ENCODE measurements at regions not wholly inside any gene's neighbourhood (a gene's known extent, or its start where the extent isn't known, plus 50 kb on each side); places are given as distances from the start of the nearest gene placed in this dataset.

DNA sequence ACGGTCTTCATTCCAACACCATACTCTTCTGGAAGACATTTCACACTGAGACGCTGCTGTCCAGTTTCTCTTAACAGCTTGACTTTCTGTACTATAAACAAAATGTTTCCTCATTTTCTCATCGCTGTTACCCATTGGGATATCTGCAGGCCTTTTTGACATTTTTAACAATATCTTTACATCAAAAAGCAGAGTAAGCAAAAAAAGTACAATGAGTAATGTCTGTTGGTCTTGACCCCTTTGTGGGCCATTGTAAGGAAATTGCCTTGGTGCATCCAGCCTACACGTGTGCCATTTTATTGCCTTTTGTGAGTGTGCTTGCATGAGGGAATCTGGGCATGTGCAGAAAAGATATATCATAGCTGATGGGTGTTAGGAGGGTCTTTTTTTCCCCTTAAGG, 129.1 kb upstream of the MANEA start:
- no peak overlapping the region for H2AFZ ChIP-seq (ENCODE audit: low read depth, low read length)
- no peak overlapping the region for H3K9ac ChIP-seq (ENCODE audit: low read length)
- no peak overlapping the region for H3K4me3 Mint-ChIP-seq (ENCODE audit: unreplicated experiment)
- no peaks in the 10 kb centered on the region for H3K9me3 Mint-ChIP-seq (ENCODE audit: unreplicated experiment)
- no peak overlapping the region for H3K4me2 ChIP-seq (ENCODE audit: low read length)
- H3K36me3 Mint-ChIP-seq (ENCODE audit: low read depth, unreplicated experiment), result no peaks in the 10 kb centered on the region
- no peaks in the 10 kb centered on the region for H4K20me1 ChIP-seq (ENCODE audit: insufficient read depth, low read length)
- H3K27ac Mint-ChIP-seq (ENCODE audit: unreplicated experiment), result no peak overlapping the region
- no peaks in the 10 kb centered on the region for H3K4me1 ChIP-seq (ENCODE audit: insufficient read depth, low read length)
- H3K4me3 ChIP-seq (ENCODE audit: insufficient read depth, low read depth, low read length), result no peak overlapping the region
- H3K4me1 Mint-ChIP-seq (ENCODE audit: low read depth, unreplicated experiment), result no peaks in the 10 kb centered on the region
- H3K27me3 ChIP-seq (ENCODE audit: insufficient read depth, low read length), result no peaks in the 10 kb centered on the region
- H3K9me3 ChIP-seq (ENCODE audit: insufficient read depth, low read depth, low read length), result no peaks in the 10 kb centered on the region
- no peak for FAIRE-seq
- H3K36me3 ChIP-seq (ENCODE audit: insufficient read depth, low read length), result no peaks in the 10 kb centered on the region
- no peaks in the 10 kb centered on the region for H3K79me2 ChIP-seq (ENCODE audit: insufficient read depth, low read length)
- no peaks in the 10 kb centered on the region for H3K27me3 Mint-ChIP-seq (ENCODE audit: low read depth, unreplicated experiment)
- TF ChIP-seq EZH2 (IDR thresholded peaks at IDR 0.05; ENCODE audit: insufficient read depth, low read length), result no peak
- TF ChIP-seq, protein P1, sequence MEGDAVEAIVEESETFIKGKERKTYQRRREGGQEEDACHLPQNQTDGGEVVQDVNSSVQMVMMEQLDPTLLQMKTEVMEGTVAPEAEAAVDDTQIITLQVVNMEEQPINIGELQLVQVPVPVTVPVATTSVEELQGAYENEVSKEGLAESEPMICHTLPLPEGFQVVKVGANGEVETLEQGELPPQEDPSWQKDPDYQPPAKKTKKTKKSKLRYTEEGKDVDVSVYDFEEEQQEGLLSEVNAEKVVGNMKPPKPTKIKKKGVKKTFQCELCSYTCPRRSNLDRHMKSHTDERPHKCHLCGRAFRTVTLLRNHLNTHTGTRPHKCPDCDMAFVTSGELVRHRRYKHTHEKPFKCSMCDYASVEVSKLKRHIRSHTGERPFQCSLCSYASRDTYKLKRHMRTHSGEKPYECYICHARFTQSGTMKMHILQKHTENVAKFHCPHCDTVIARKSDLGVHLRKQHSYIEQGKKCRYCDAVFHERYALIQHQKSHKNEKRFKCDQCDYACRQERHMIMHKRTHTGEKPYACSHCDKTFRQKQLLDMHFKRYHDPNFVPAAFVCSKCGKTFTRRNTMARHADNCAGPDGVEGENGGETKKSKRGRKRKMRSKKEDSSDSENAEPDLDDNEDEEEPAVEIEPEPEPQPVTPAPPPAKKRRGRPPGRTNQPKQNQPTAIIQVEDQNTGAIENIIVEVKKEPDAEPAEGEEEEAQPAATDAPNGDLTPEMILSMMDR (IDR thresholded peaks at IDR 0.05; ENCODE audit: insufficient read depth, low read depth, low read length), result no peak
- no peak overlapping the region for H3K27ac ChIP-seq (ENCODE audit: low read depth, low read length)
- no peak for DNase-seq (ENCODE audit: low read depth)

- Mint-ChIP-seq H3K4me3 (ENCODE audit: unreplicated experiment) (no peak overlapping the region), H3K27ac (ENCODE audit: unreplicated experiment) (no peak overlapping the region), H3K4me1 (ENCODE audit: low read depth, unreplicated experiment) (no peaks in the 10 kb centered on the region), H3K27me3 (ENCODE audit: low read depth, unreplicated experiment) (no peaks in the 10 kb centered on the region), H3K9me3 (ENCODE audit: unreplicated experiment) (peaks cover 2% of the 10 kb centered on the region), H3K36me3 (ENCODE audit: low read depth, unreplicated experiment) (no peaks in the 10 kb centered on the region)
- no peak overlapping the region for H3K9ac ChIP-seq (ENCODE audit: low read length)
- no peaks in the 10 kb centered on the region for H3K9me3 ChIP-seq (ENCODE audit: insufficient read depth, low read depth, low read length)
- H3K27me3 ChIP-seq (ENCODE audit: insufficient read depth, low read length), result no peaks in the 10 kb centered on the region
- no peaks in the 10 kb centered on the region for H4K20me1 ChIP-seq (ENCODE audit: insufficient read depth, low read length)
- H2AFZ ChIP-seq (ENCODE audit: low read depth, low read length), result no peak overlapping the region
- H3K27ac ChIP-seq (ENCODE audit: low read depth, low read length), result no peak overlapping the region
- H3K4me1 ChIP-seq (ENCODE audit: insufficient read depth, low read length), result no peaks in the 10 kb centered on the region
- H3K79me2 ChIP-seq (ENCODE audit: insufficient read depth, low read length), result no peaks in the 10 kb centered on the region
- no peaks in the 10 kb centered on the region for H3K36me3 ChIP-seq (ENCODE audit: insufficient read depth, low read length)
- DNase-seq (ENCODE audit: low read depth), result no peak
- no peak overlapping the region for H3K4me2 ChIP-seq (ENCODE audit: low read length)
- no peak overlapping the region for H3K4me3 ChIP-seq (ENCODE audit: insufficient read depth, low read depth, low read length)
- FAIRE-seq, result no peak
- TF ChIP-seq, protein P1 (IDR thresholded peaks at IDR 0.05; ENCODE audit: insufficient read depth, low read depth, low read length), result no peak
- TF ChIP-seq EZH2 (IDR thresholded peaks at IDR 0.05; ENCODE audit: insufficient read depth, low read length), result no peak
Measured at GRCh38 chr6:95469511-95469910, 107.8 kb upstream of the MANEA start.

GRCh38 chr6:95478941-95479340, 98.4 kb upstream of the MANEA start:
- Mint-ChIP-seq H3K9me3 (ENCODE audit: unreplicated experiment) (peaks cover 2% of the 10 kb centered on the region), H3K4me3 (ENCODE audit: unreplicated experiment) (no peak overlapping the region), H3K27ac (ENCODE audit: unreplicated experiment) (no peak overlapping the region), H3K27me3 (ENCODE audit: low read depth, unreplicated experiment) (no peaks in the 10 kb centered on the region), H3K4me1 (ENCODE audit: low read depth, unreplicated experiment) (no peaks in the 10 kb centered on the region), H3K36me3 (ENCODE audit: low read depth, unreplicated experiment) (no peaks in the 10 kb centered on the region)
- no peaks in the 10 kb centered on the region for H3K4me1 ChIP-seq (ENCODE audit: insufficient read depth, low read length)
- no peak for DNase-seq (ENCODE audit: low read depth)
- H3K27me3 ChIP-seq (ENCODE audit: insufficient read depth, low read length), result no peaks in the 10 kb centered on the region
- no peak for FAIRE-seq
- H2AFZ ChIP-seq (ENCODE audit: low read depth, low read length), result no peak overlapping the region
- H3K27ac ChIP-seq (ENCODE audit: low read depth, low read length), result no peak overlapping the region
- no peaks in the 10 kb centered on the region for H3K79me2 ChIP-seq (ENCODE audit: insufficient read depth, low read length)
- H3K9me3 ChIP-seq (ENCODE audit: insufficient read depth, low read depth, low read length), result no peaks in the 10 kb centered on the region
- no peak overlapping the region for H3K9ac ChIP-seq (ENCODE audit: low read length)
- no peaks in the 10 kb centered on the region for H4K20me1 ChIP-seq (ENCODE audit: insufficient read depth, low read length)
- H3K4me2 ChIP-seq (ENCODE audit: low read length), result no peak overlapping the region
- TF ChIP-seq, protein P1 (IDR thresholded peaks at IDR 0.05; ENCODE audit: insufficient read depth, low read depth, low read length), result no peak
- no peak for TF ChIP-seq EZH2 (IDR thresholded peaks at IDR 0.05; ENCODE audit: insufficient read depth, low read length)
- no peaks in the 10 kb centered on the region for H3K36me3 ChIP-seq (ENCODE audit: insufficient read depth, low read length)
- H3K4me3 ChIP-seq (ENCODE audit: insufficient read depth, low read depth, low read length), result no peak overlapping the region

Measured in astrocyte (in vitro differentiated cells and primary cell).